Erythroblast (primary cell): ENCODE measurements at regions not wholly inside any gene's neighbourhood (a gene's known extent, or its start where the extent isn't known, plus 50 kb on each side); places are given as distances from the start of the nearest gene placed in this dataset.

ENCODE experiments used
- GATA1 ChIP-seq: IDR thresholded peaks from 2 replicates; pipeline ENCODE4 v1.6.1; 2011; ENCODE audit warnings: low read depth, mild to moderate bottlenecking, control low read depth, low read length, moderate library complexity
- POLR2A ChIP-seq: IDR thresholded peaks from 2 replicates; pipeline ENCODE4 v1.6.1; 2011; ENCODE audit warnings: mild to moderate bottlenecking, low read length

DNA sequence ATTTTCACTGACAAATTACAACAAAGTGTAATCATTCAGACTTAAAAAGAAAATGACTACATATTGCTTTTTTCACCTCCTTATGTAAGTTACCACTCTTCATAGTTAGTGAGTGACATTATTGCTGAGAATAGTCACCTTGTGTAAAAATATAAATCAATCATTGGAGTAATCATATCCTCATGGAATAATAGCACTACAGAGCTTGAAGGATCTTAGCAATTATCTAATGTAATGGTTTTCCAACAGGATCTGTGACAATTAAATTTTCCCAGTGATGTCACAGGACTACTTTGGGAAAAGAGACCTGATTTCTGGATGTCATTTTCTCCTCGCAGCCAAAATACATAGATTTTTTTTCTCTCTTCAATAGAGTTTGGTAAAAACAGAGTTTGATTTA, 833.0 kb upstream of the PCDH9 start:
- TF ChIP-seq POLR2A (no peak), GATA1 (no peak)
